B cell (primary cell): ENCODE measurements at regions not wholly inside any gene's neighbourhood (a gene's known extent, or its start where the extent isn't known, plus 50 kb on each side); places are given as distances from the start of the nearest gene placed in this dataset.

Source experiments
- CTCF ChIP-seq: fragments of 200-600 bp; IDR thresholded peaks from one replicate; pipeline ENCODE4 v1.8.0; 2022; ENCODE audit warnings: antibody characterized with exemption, mild to moderate bottlenecking
- EZH2 ChIP-seq: IDR thresholded peaks from 2 replicates; pipeline ENCODE4 v1.6.1; 2012; ENCODE audit warnings: borderline replicate concordance, low read depth, mild to moderate bottlenecking, moderate library complexity, low read length; ENCODE audit not compliant: insufficient read depth, poor library complexity, severe bottlenecking

GRCh38 chr15:87763837-87764236 is 492.7 kb downstream of the NTRK3 start:
- TF ChIP-seq CTCF: no peak
- no peak for TF ChIP-seq EZH2
